RWPE2 (cell line): ENCODE measurements at regions not wholly inside any gene's neighbourhood (a gene's known extent, or its start where the extent isn't known, plus 50 kb on each side); places are given as distances from the start of the nearest gene placed in this dataset.

ENCODE experiments used
- ATAC-seq: fragments of 200-7000 bp; cut with Tn5 transposase; 3 replicates; pipeline ENCODE4 v1.9.1; 2021; ENCODE audit warnings: low read depth
- DNase-seq: peaks from one replicate; pipeline ENCODE4 v3.0.0-alpha.2; 2020; ENCODE audit warnings: low spot score
- H3K27ac ChIP-seq: fragments of 450-650 bp; 2 replicates; pipeline ENCODE4 v1.5.1; 2017; ENCODE audit warnings: mild to moderate bottlenecking; ENCODE audit not compliant: poor library complexity, severe bottlenecking
- H3K27me3 ChIP-seq: fragments of 250-450 bp; sonication (Bioruptor Pico); 2 replicates; pipeline ENCODE4 v1.5.1; 2021; ENCODE audit warnings: mild to moderate bottlenecking, moderate library complexity; ENCODE audit not compliant: insufficient read depth, poor library complexity, severe bottlenecking
- H3K36me3 ChIP-seq: fragments of 250-450 bp; sonication (Bioruptor Pico); 2 replicates; pipeline ENCODE4 v1.5.1; 2020; ENCODE audit warnings: low read depth, mild to moderate bottlenecking, moderate library complexity
- H3K4me1 ChIP-seq: fragments of 250-450 bp; sonication (Bioruptor Pico); 2 replicates; pipeline ENCODE4 v1.5.1; 2021; ENCODE audit warnings: mild to moderate bottlenecking, moderate library complexity; ENCODE audit not compliant: insufficient read depth, poor library complexity, severe bottlenecking
- H3K4me3 ChIP-seq: fragments of 250-450 bp; sonication (Bioruptor Pico); 2 replicates; pipeline ENCODE4 v1.5.1; 2021; ENCODE audit warnings: mild to moderate bottlenecking, moderate library complexity; ENCODE audit not compliant: severe bottlenecking
- H3K9me3 ChIP-seq: fragments of 250-450 bp; sonication (Bioruptor Pico); 2 replicates; pipeline ENCODE4 v1.5.1; 2021; ENCODE audit warnings: mild to moderate bottlenecking, moderate library complexity; ENCODE audit not compliant: severe bottlenecking
- CTCF ChIP-seq: fragments of 450-650 bp; IDR thresholded peaks from one replicate; pipeline ENCODE4 v1.5.1; 2017; ENCODE audit warnings: mild to moderate bottlenecking, moderate library complexity; ENCODE audit not compliant: poor library complexity, severe bottlenecking

GRCh38 chr9:13555989-13556500 is 276.6 kb upstream of the MPDZ start:
- H3K4me1 ChIP-seq: no peaks in the 10 kb centered on the region
- no peaks in the 10 kb centered on the region for H3K36me3 ChIP-seq
- no peak for ATAC-seq
- H3K9me3 ChIP-seq: no peaks in the 10 kb centered on the region
- no peak overlapping the region for H3K27ac ChIP-seq
- no peak for TF ChIP-seq CTCF
- no peaks in the 10 kb centered on the region for H3K27me3 ChIP-seq
- no peak for DNase-seq
- no peak overlapping the region for H3K4me3 ChIP-seq

- no peak overlapping the region for H3K4me3 ChIP-seq
- H3K27ac ChIP-seq: no peak overlapping the region
- DNase-seq: no peak
- no peaks in the 10 kb centered on the region for H3K36me3 ChIP-seq
- TF ChIP-seq CTCF: no peak
- H3K4me1 ChIP-seq: no peaks in the 10 kb centered on the region
- ATAC-seq: no peak
- no peaks in the 10 kb centered on the region for H3K27me3 ChIP-seq
- no peaks in the 10 kb centered on the region for H3K9me3 ChIP-seq
These were observed 276.0 kb upstream of the MPDZ start for GRCh38 chr9:13555516-13555915.

- no peak for TF ChIP-seq CTCF
- Histone ChIP-seq H3K36me3 (no peaks in the 10 kb centered on the region), H3K4me3 (no peak overlapping the region), H3K27ac (no peak overlapping the region), H3K9me3 (no peaks in the 10 kb centered on the region), H3K4me1 (no peaks in the 10 kb centered on the region), H3K27me3 (no peaks in the 10 kb centered on the region)
- ATAC-seq (no peak), DNase-seq (no peak)
These were observed 275.1 kb upstream of the MPDZ start for GRCh38 chr9:13554626-13555025.

- Histone ChIP-seq H3K4me3 (no peak overlapping the region), H3K27me3 (no peaks in the 10 kb centered on the region), H3K36me3 (no peaks in the 10 kb centered on the region), H3K27ac (no peak overlapping the region), H3K9me3 (no peaks in the 10 kb centered on the region), H3K4me1 (no peaks in the 10 kb centered on the region)
- no peak for DNase-seq
- TF ChIP-seq CTCF: no peak
- no peak for ATAC-seq
These were observed 273.2 kb upstream of the MPDZ start for GRCh38 chr9:13552606-13553215.

- no peaks in the 10 kb centered on the region for H3K36me3 ChIP-seq
- H3K4me1 ChIP-seq: no peaks in the 10 kb centered on the region
- H3K9me3 ChIP-seq: no peaks in the 10 kb centered on the region
- TF ChIP-seq CTCF: no peak
- no peak for DNase-seq
- ATAC-seq: no peak
- H3K27ac ChIP-seq: no peak overlapping the region
- no peak overlapping the region for H3K4me3 ChIP-seq
- H3K27me3 ChIP-seq: no peaks in the 10 kb centered on the region
These were observed 271.0 kb upstream of the MPDZ start for GRCh38 chr9:13550519-13550918.
